ENCODE measurements at regions not wholly inside any gene's neighbourhood (a gene's known extent, or its start where the extent isn't known, plus 50 kb on each side); places are given as distances from the start of the nearest gene placed in this dataset.
"Not testable (repeated sequence)": the region's sequence is repeated elsewhere in the genome, so short reads cannot be mapped to it uniquely, and the experiment has no call there.

- DNase-seq, result no peak
These were observed 417.9 kb upstream of the ZNF462 start for GRCh38 chr9:106445107-106445506.

DNA sequence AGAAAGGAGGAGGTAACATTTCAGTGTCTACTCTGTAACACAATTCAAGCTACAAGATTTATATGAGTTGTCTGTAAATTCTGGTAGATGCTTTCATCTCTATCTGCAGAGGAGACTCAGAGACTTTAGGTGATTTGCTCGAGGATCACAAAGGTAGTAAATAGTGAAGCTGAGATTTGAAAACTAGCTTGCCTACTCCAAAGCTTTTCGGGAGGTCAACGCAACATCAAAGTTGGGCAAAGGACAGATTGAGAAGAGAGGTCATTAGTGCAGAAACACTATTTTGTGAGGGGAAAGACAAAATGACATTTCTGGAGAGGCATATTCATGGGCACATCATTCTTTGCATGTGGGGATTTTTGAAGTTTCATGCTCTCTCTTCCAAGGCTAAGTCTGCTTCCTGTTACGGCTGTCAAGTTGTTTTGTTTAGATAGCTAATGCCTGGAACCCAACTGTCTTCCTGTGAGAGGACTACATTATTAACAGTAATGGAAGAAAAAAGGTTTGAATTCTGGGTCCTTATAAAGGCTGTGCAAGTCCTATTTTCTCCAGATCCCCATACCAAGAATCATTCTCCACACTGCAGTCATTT lies 413.5 kb upstream of the ZNF462 start:
- DNase-seq, result no peak

GRCh38 chr9:106450549-106450948 lies 412.4 kb upstream of the ZNF462 start:
- DNase-seq, result no peak

DNA sequence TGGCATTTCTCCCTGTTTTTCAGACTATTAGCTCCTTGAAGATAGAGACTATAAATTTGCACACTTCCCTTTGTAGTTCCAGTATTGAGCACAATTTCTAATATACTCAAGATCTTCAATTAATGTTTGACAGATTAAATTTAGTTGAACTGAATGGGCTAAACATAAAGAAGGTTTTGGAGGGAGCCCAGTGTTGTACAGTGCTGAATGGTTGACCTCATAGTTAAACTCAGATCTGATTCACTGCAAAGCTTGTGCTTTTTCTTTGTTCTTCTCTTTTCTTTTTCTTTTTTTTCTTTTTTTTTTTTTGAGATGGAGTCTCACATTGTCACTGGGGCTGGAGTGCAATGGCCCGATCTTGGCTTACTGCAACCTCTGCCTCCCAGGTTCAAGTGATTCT lies 411.7 kb upstream of the ZNF462 start:
- DNase-seq, result no peak

GRCh38 chr9:106456581-106456980 lies 406.4 kb upstream of the ZNF462 start:
- no peak for DNase-seq

DNA sequence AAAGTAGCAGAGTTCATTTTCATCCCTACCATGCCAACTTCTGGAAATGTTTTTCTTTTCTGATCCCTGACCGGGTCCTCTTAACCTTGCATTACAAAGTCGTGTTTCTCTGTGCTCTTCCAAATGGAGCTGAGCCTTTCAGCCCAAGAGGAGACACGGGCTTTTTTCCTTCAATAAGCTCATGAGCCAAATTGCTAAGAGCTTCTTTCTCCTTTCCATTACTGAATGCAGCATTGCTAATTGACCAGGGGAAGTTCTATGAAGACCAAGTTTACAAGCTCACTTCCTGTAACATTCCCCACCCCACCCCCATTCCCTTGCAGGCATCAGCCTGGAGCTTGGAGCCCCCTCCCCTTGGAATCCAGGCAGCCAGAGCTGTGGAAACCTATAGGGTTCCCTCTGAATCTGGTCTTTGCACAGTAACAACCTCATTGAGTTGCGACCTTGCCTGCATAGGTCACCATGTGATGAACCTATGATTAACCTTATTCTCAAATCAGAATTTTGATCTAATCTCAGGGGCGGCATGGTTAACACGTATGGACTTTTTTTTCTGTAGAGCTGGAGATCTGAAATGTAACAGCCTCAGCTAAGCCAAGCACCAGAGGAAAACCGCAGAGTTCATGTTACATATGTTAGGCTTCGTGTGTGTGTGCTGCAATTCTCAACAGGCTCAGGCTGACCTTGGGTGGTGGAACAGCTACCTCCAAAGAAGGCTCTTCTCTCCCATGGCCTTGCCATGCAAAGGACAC lies 395.7 kb upstream of the ZNF462 start:
- no peak for DNase-seq

DNA sequence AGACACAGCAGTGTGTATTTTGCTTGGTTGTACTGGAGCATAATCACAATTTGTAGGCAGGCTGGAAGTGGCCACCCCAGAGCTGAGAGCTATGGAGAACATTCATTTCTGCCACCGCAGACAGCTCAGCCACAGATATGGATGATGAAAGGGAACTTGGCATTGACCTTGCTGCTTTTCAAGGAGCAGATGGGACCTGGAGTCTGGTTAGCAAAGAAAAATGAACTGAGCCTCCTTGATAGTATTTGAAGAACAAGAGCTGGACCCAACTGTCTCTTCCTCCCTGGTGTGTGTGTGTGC lies 395.2 kb upstream of the ZNF462 start:
- DNase-seq, result no peak

- DNase-seq, result no peak
These were observed 394.5 kb upstream of the ZNF462 start for GRCh38 chr9:106468431-106468830.

DNA sequence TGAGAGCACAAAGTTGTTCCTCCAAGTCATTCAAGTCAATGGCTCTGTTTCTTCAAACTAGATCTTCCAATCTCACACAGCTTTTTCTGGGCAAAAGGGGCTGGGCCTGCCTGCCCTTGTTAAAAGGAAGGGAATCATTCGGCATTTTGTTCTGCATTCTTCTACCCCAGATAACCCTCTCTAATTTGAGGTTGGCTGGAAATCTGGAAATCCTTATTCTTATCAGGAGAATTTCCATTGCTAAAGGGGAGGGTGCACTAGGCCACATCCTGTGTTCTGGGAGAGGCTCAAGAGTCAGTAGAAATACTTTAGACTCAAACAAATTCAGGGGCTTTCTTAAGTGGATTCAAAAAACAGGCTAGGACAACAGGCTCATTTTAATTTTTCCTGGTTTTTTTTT lies 384.7 kb upstream of the ZNF462 start:
- no peak for DNase-seq

- no peak for DNase-seq
These were observed 384.2 kb upstream of the ZNF462 start for GRCh38 chr9:106478727-106479126.

DNA sequence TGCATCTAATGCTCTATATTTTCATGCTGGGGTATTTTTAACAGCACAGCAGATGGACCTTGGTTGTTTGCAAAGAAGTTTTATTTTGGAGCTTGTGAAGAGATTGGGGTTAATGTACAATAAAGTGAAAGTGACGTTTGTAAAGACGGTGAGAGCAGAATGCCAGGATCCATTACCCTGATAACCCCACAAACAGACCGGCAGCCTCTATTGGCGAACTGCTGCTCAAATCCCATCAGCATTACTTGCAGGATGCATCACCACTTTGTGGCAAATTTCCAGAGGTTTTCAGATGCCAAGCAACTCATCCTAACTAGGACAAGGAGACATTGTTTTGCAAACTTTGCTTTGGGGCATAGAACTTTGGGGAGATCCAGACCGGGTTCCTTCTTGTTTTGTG lies 383.3 kb upstream of the ZNF462 start:
- DNase-seq, result no peak

- DNase-seq, result peak; percentile 68
These were observed 381.9 kb upstream of the ZNF462 start for GRCh38 chr9:106481013-106481609.

DNA sequence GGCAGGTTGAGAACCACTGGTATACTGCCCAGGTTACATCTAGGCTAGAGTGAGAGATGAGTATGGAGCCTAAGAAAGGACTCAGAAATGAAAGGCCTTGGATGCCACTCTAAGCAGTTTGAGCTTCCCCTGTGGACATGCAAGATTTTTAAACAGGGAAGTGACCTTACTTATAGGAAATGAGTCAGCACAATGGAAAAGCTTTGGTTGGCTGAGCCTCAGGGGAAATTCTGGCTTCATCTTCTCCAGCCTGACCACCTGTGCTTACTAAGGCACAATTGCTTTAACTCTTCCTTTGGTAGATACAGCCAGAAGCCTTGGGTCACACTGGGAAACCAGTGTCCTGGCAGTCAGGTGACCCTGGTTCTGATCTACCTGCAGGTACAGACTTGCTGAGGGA lies 380.2 kb upstream of the ZNF462 start:
- DNase-seq, result no peak

- no peak for DNase-seq
These were observed 376.3 kb upstream of the ZNF462 start for GRCh38 chr9:106486685-106487084.

GRCh38 chr9:106487266-106487665 lies 375.7 kb upstream of the ZNF462 start:
- DNase-seq, result no peak

DNA sequence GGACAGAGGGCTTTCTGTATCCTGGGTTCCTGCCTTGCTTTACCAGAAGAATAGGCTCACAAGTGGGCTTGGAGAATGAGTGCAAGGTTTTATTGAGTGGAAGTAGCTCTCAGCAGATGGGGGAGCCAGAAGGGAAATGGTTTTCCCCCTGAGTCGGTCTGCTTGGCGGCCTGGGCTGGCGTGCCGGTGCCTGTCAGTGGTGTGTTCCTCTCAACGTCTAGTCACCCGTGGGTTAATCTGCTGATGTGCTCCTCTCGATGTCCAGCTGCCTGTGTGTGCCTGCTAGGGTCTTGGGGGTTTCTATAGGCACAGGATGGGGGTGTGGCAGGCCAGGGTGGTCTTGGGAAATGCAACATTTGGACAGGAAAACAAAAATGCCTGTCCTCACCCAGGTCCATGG lies 370.8 kb upstream of the ZNF462 start:
- DNase-seq, result not testable (repeated sequence)

DNA sequence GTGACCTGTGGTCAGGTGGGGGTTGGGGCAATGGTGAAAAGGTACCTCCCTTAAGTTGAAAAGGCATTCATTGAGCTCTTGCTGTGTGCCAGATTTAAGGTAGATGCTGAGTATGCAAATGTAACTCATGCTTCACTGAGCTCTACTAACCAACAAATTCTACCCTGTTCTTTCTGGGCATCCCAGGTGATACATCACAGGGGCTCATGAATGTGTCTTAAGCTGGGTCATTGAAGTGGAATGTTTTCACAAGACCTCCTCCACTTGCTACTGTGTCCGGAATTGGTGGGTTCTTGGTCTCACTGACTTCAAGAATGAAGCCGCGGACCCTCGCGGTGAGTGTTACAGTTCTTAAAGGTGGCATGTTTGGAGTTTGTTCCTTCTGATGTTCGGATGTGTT lies 362.8 kb upstream of the ZNF462 start:
- DNase-seq, result no peak

- not testable (repeated sequence) for DNase-seq
These were observed 361.8 kb upstream of the ZNF462 start for GRCh38 chr9:106501210-106501609.

GRCh38 chr9:106502930-106503329 lies 360.0 kb upstream of the ZNF462 start:
- no peak for DNase-seq

DNA sequence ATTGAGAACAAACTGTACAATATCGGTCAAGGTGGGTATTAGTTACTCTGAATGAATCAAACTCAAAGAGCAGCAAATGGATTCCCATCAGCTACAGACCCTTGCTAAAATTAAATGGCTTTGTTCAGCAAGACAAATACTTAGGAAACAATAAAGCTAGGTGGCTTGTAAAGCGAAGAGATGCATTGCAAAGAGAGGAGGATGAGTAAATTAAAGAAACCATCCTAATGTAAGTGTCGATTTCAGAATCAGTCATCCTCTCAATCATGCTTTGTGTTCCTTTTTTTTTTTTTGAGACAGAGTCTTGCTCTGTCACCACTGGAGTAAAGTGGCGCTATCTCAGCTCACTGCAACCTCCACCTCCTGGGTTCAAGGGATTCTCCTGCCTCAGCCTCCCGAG lies 359.2 kb upstream of the ZNF462 start:
- no peak for DNase-seq

GRCh38 chr9:106526716-106527204 lies 336.2 kb upstream of the ZNF462 start:
- DNase-seq, result no peak

- DNase-seq, result no peak
These were observed 334.8 kb upstream of the ZNF462 start for GRCh38 chr9:106528158-106528557.

DNA sequence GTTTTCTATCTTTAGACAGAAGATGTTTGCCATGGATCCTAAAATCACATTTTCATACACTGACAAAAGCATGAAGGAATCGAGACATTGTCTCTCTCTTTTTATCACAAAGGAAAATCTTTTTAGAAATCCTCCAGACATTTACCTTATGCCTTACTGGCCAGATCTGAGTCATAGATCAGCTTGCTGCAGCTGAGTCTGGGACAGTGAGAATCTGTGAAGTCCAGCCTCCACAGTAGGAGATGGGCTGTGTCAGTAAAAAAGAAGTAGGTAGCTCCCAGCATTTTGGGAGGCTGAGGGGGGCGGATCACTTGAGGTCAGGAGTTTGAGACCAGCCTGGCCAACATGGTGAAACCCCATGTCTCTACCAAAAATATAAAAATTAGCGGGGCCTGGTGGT lies 333.4 kb upstream of the ZNF462 start:
- DNase-seq, result no peak

DNA sequence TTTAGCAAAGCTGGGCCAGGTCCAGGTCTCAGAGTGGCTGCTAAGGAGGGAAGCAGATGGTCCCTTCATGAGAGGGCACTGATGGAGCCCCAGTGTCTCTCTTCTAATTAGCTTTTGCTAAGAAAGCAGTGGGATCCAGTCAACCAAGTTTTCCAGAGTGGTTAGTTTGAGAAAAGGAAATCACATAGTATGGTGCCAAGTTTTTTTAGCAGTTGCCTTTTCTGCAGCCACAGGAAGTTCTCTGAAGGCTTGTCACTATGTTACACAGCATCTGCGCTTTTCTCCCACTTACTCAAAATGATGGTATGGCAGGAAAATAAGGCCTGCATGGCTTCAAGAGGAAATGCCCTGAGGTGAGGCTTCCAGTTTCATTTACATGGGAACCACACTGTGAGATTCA lies 331.5 kb upstream of the ZNF462 start:
- DNase-seq, result no peak

All from skin of body (tissue), 1 donor.